Endothelial cell of umbilical vein (primary cell): ENCODE measurements at regions not wholly inside any gene's neighbourhood (a gene's known extent, or its start where the extent isn't known, plus 50 kb on each side); places are given as distances from the start of the nearest gene placed in this dataset.

Experiments used
- BruUV-seq: library from RNA; stranded (reverse); fragments of 400-500 nt; replicated peaks from 2 replicates; lab custom pipeline; 2021; lab: Mats Ljungman, UMichigan
- CTCF ChIA-PET: fragments of 300-600, 350-600 bp; sonication (Branson Sonifier 250); formaldehyde crosslinking; loops from one replicate; lab custom pipeline; 2021; ENCODE audit warnings: antibody characterized with exemption, inconsistent platforms; lab: Charles Lee
- POLR2A ChIA-PET: fragments of 300-600, 350-600 bp; sonication (Branson Sonifier 250); formaldehyde crosslinking; loops from one replicate; lab custom pipeline; 2021; ENCODE audit warnings: antibody characterized with exemption, inconsistent platforms; lab: Charles Lee
- DNase-seq: peaks from one replicate; pipeline ENCODE4 v3.0.0-alpha.2; 2011; ENCODE audit warnings: low read depth, low spot score
- FAIRE-seq: peaks from 2 replicates; lab custom pipeline; 2011; peaks lifted over from hg19 to GRCh38; lab: Jason Lieb, UNC
- H2AFZ ChIP-seq: 2 replicates; pipeline ENCODE4 v1.6.0; 2012; ENCODE audit warnings: low read depth, low read length, control low read depth, inconsistent platforms
- H3K27ac ChIP-seq: 2 replicates; pipeline ENCODE4 v1.5.1; 2011; ENCODE audit warnings: low read depth, mild to moderate bottlenecking, control low read depth, low read length, moderate library complexity; ENCODE audit not compliant: insufficient read depth
- H3K27me3 ChIP-seq, 2 experiments: 2 replicates each; pipeline versions ENCODE4 v1.6.0 to v1.6.1; 2011; ENCODE audit warnings: low read length in 2 of 2, mixed read lengths in 1 of 2; ENCODE audit not compliant: control insufficient read depth in 2 of 2, insufficient read depth in 2 of 2
- H3K36me3 ChIP-seq, 2 experiments: 2 replicates in 1 of 2; 3 replicates in 1 of 2; pipeline ENCODE4 v1.5.1; 2011; ENCODE audit warnings: low read length in 2 of 2, mild to moderate bottlenecking in 1 of 2, moderate library complexity in 1 of 2; ENCODE audit not compliant: control insufficient read depth in 2 of 2, insufficient read depth in 2 of 2; ENCODE audit errors: extremely low read depth in 1 of 2
- H3K4me1 ChIP-seq: 3 replicates; pipeline ENCODE4 v1.5.1; 2011; ENCODE audit warnings: mild to moderate bottlenecking, low read length; ENCODE audit not compliant: control insufficient read depth, insufficient read depth; ENCODE audit errors: extremely low read depth
- H3K4me2 ChIP-seq: 2 replicates; pipeline ENCODE4 v1.6.1; 2011; ENCODE audit warnings: low read length, control low read depth, mixed read lengths; ENCODE audit not compliant: insufficient read depth
- H3K4me3 ChIP-seq, 3 experiments: fragments of 200-600 bp in 1 of 3; sonication (generic), shearing (Covaris generic) in 1 of 3; replicated peaks in 1 of 3; 2 replicates each; pipeline ENCODE4 v1.5.1; 2011 to 2016; ENCODE audit warnings: control low read depth in 3 of 3, low read length in 3 of 3, mild to moderate bottlenecking in 2 of 3, inconsistent platforms in 1 of 3, low read depth in 1 of 3, moderate library complexity in 1 of 3; ENCODE audit not compliant: insufficient read depth in 1 of 3
- H3K79me2 ChIP-seq: 2 replicates; pipeline ENCODE4 v1.6.0; 2012; ENCODE audit warnings: low read length, inconsistent platforms; ENCODE audit not compliant: control insufficient read depth, insufficient read depth
- H3K9ac ChIP-seq: replicated peaks from 2 replicates; pipeline ENCODE3; 2011; ENCODE audit warnings: low read length, control low read depth; ENCODE audit not compliant: insufficient read depth; ENCODE audit errors: extremely low read depth
- H3K9me1 ChIP-seq: replicated peaks from 3 replicates; pipeline ENCODE4 v1.6.0; 2011; ENCODE audit warnings: mild to moderate bottlenecking, low read length; ENCODE audit not compliant: control insufficient read depth, insufficient read depth; ENCODE audit errors: extremely low read depth
- H3K9me3 ChIP-seq: replicated peaks from 2 replicates; pipeline ENCODE4 v1.5.1; 2012; ENCODE audit warnings: low read length, inconsistent platforms; ENCODE audit not compliant: control insufficient read depth, insufficient read depth
- H4K20me1 ChIP-seq: replicated peaks from 2 replicates; pipeline ENCODE3; 2011; ENCODE audit warnings: mild to moderate bottlenecking, low read length; ENCODE audit not compliant: control insufficient read depth, insufficient read depth; ENCODE audit errors: extremely low read depth
- CTCF ChIP-seq, 2 donors: IDR thresholded peaks; 1 replicate in 1 of 2; 2 replicates in 1 of 2; pipeline ENCODE4 v1.5.1; 2011; ENCODE audit warnings: low read length in 2 of 2, mild to moderate bottlenecking in 2 of 2, moderate library complexity in 2 of 2, control low read depth in 1 of 2, inconsistent platforms in 1 of 2, low read depth in 1 of 2; ENCODE audit not compliant: insufficient read depth in 1 of 2; ENCODE audit errors: extremely low read depth in 1 of 2
- EZH2 ChIP-seq: IDR thresholded peaks from 2 replicates; pipeline ENCODE4 v1.6.1; 2012; ENCODE audit warnings: borderline replicate concordance, low read depth, mild to moderate bottlenecking, moderate library complexity, low read length, inconsistent platforms; ENCODE audit not compliant: severe bottlenecking
- FOS ChIP-seq: IDR thresholded peaks from 2 replicates; pipeline ENCODE4 v1.6.1; 2011; ENCODE audit warnings: mild to moderate bottlenecking, low read length, moderate library complexity, borderline replicate concordance; ENCODE audit not compliant: insufficient read depth
- GATA2 ChIP-seq: IDR thresholded peaks from 2 replicates; pipeline ENCODE4 v1.7.0; 2011; ENCODE audit warnings: low read depth, mild to moderate bottlenecking, moderate library complexity, mixed read lengths, low read length; ENCODE audit not compliant: insufficient read length, insufficient read depth
- JUN ChIP-seq: IDR thresholded peaks from 2 replicates; pipeline ENCODE4 v1.6.1; 2011; ENCODE audit warnings: borderline replicate concordance, low read depth; ENCODE audit not compliant: insufficient read length, insufficient read depth
- MAX ChIP-seq: IDR thresholded peaks from 2 replicates; pipeline ENCODE4 v1.6.1; 2011; ENCODE audit not compliant: insufficient read depth, insufficient read length
- MYC ChIP-seq: IDR thresholded peaks from one replicate; pipeline ENCODE4 v1.6.1; 2011; ENCODE audit warnings: mild to moderate bottlenecking, low read depth, low read length
- POLR2A ChIP-seq: IDR thresholded peaks from 2 replicates; pipeline ENCODE4 v1.6.1; 2012; ENCODE audit warnings: low read depth, mild to moderate bottlenecking, control low read depth, low read length
- POLR2AphosphoS5 ChIP-seq: IDR thresholded peaks from 2 replicates; pipeline ENCODE4 v1.6.1; 2012; ENCODE audit warnings: low read depth, mild to moderate bottlenecking, control low read depth, low read length, moderate library complexity; ENCODE audit not compliant: insufficient read depth
- dilution Hi-C: fragments of 300-500 bp; cut with MboI; formaldehyde crosslinking; loops from one replicate; pipeline ENCODE4 v1.15.0; 2019; ENCODE audit warnings: low sequenced_read_pairs; ENCODE audit not compliant: extremely low pct_ligation_motif_present
- intact Hi-C: fragments of 100-400 bp; cut with micrococcal nuclease; formaldehyde crosslinking; loops from one replicate; pipeline ENCODE4 v1.10.0; 2022

- Histone ChIP-seq H3K4me1 (no peaks in the 10 kb centered on the region), H3K36me3 (no peaks in the 10 kb centered on the region), H3K4me2 (no peak overlapping the region), H3K27me3 (peaks cover 7 to 19% of the 10 kb centered on the region in 2 experiments), H2AFZ (no peak overlapping the region), H3K9me3 (no peaks in the 10 kb centered on the region), H3K27ac (no peak overlapping the region), H4K20me1 (no peaks in the 10 kb centered on the region), H3K9ac (no peak overlapping the region), H3K79me2 (no peaks in the 10 kb centered on the region), H3K4me3 (no peak overlapping the region), H3K9me1 (no peaks in the 10 kb centered on the region)
- DNase-seq, result no peak
- TF ChIP-seq POLR2AphosphoS5 (no peak), EZH2 (no peak), MYC (no peak), POLR2A (no peak), GATA2 (no peak), MAX (no peak), JUN (no peak), FOS (no peak), CTCF (IDR thresholded peaks at IDR 0.05; ENCODE audit: extremely low read depth in 1 of 2, insufficient read depth in 1 of 2, low read depth in 1 of 2, low read length in 2 of 2) (no peak)
- no TSS peak for BruUV-seq
- ChIA-PET POLR2A (no interaction called here), CTCF (interaction anchor here (1.3 kb wide), 1 partner anchor 19 kb away, joined by 3 read pairs; no protein-coding TSS in a partner anchor)
- dilution Hi-C loops, result no loop called here
- FAIRE-seq, result no peak
- intact Hi-C loops, result no loop called here
These were observed 184.9 kb downstream of the VEGFC start for GRCh38 chr4:176607807-176608206.
